Immature natural killer cell (primary cell): ENCODE measurements at regions not wholly inside any gene's neighbourhood (a gene's known extent, or its start where the extent isn't known, plus 50 kb on each side); places are given as distances from the start of the nearest gene placed in this dataset.
A peak's percentile ranks its signal among the peaks of the same experiment; 100 is the strongest.
"Not testable (repeated sequence)": the region's sequence is repeated elsewhere in the genome, so short reads cannot be mapped to it uniquely, and the experiment has no call there.

ENCODE experiments used
- DNase-seq, 3 donors: peaks; one replicate each; pipeline ENCODE4 v3.0.0; 2022; ENCODE audit warnings: mixed read lengths in 1 of 3
- H3K27ac Mint-ChIP-seq, 6 donors: one replicate each; pipeline ENCODE4 v1.8.0; 2020; ENCODE audit warnings: mixed read lengths in 6 of 6, mild to moderate bottlenecking in 5 of 6, inconsistent platforms in 4 of 6, moderate library complexity in 3 of 6
- H3K27me3 Mint-ChIP-seq, 3 donors: one replicate each; pipeline ENCODE4 v1.8.0; 2020 to 2021; ENCODE audit warnings: low read depth in 3 of 3, mild to moderate bottlenecking in 3 of 3, mixed read lengths in 3 of 3, moderate library complexity in 3 of 3, inconsistent platforms in 1 of 3
- H3K36me3 Mint-ChIP-seq, 3 donors: one replicate each; pipeline ENCODE4 v1.8.0; 2020; ENCODE audit warnings: mixed read lengths in 3 of 3, inconsistent platforms in 2 of 3, mild to moderate bottlenecking in 2 of 3
- H3K4me1 Mint-ChIP-seq, 2 donors: one replicate each; pipeline ENCODE4 v1.8.0; 2020; ENCODE audit warnings: inconsistent platforms in 2 of 2, mild to moderate bottlenecking in 2 of 2, mixed read lengths in 2 of 2, moderate library complexity in 1 of 2
- H3K4me3 Mint-ChIP-seq, 5 donors: one replicate each; pipeline ENCODE4 v1.8.0; 2020; ENCODE audit warnings: mild to moderate bottlenecking in 5 of 5, mixed read lengths in 5 of 5, inconsistent platforms in 3 of 5, moderate library complexity in 3 of 5
- H3K9me3 Mint-ChIP-seq, 6 donors: one replicate each; pipeline ENCODE4 v1.8.0; 2020; ENCODE audit warnings: mild to moderate bottlenecking in 6 of 6, mixed read lengths in 6 of 6, inconsistent platforms in 4 of 6, moderate library complexity in 3 of 6

DNA sequence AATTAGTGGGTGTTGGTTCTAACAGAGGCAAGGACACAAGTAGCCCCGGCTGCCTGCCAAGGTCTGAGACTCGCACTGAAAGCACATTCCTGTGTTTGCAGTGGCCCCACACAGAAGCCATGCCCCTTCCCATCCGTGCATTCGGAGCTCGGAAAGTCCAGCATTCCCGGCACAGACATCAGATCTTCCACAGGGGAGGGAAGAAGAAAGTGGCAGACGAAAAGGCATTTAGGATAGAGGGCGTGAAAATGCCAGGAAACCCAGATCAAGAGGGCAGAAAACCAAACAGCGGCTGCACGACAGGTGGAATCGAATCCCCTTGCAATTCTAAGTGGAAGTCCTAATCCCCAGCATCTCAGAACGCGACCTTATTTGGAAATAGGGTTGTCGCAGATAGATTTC is 105.5 kb upstream of the ASB18 start:
- no peaks in the 10 kb centered on the region for H3K9me3 Mint-ChIP-seq
- H3K27me3 Mint-ChIP-seq = peaks cover 14 to 33% (median 27%) of the 10 kb centered on the region in 3 donors
- no peak overlapping the region for H3K27ac Mint-ChIP-seq
- no peak for DNase-seq
- no peaks in the 10 kb centered on the region for H3K36me3 Mint-ChIP-seq
- H3K4me3 Mint-ChIP-seq = no peak overlapping the region
- H3K4me1 Mint-ChIP-seq = peaks cover 32 to 36% of the 10 kb centered on the region in 2 donors

DNA sequence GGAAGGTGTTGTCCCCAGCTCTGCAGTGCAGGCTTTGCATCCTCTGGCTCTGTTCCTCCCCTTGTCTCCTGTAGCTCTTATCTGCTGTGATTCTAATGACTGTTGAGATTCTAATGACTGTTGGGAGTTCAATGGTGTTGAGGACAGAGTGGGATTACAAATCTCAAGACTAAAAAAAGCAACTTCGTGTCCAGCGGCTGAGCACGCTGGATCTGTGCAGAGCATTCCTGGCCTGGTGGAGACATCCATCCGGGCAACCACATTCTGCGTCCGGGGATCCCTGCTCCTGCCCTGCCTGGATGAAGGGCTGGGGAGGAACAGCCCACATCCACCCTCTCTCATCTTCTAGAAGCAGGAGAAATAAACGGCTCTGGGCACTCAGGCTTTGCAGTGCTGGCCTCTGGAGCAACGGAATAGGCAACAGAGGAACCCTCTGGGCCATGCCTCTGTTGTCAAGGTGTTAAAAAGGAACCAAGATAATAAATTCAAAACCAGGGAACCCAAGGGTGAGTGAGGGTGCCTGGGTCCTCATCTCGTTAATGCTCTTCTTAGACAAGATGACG is 106.7 kb upstream of the ASB18 start:
- no peak for DNase-seq
- H3K4me3 Mint-ChIP-seq = no peak overlapping the region
- H3K9me3 Mint-ChIP-seq = no peaks in the 10 kb centered on the region
- no peak overlapping the region for H3K27ac Mint-ChIP-seq
- peaks cover 19 to 23% of the 10 kb centered on the region in 2 donors for H3K4me1 Mint-ChIP-seq
- H3K36me3 Mint-ChIP-seq = no peaks in the 10 kb centered on the region
- H3K27me3 Mint-ChIP-seq = peaks cover 12 to 36% (median 27%) of the 10 kb centered on the region in 3 donors

DNA sequence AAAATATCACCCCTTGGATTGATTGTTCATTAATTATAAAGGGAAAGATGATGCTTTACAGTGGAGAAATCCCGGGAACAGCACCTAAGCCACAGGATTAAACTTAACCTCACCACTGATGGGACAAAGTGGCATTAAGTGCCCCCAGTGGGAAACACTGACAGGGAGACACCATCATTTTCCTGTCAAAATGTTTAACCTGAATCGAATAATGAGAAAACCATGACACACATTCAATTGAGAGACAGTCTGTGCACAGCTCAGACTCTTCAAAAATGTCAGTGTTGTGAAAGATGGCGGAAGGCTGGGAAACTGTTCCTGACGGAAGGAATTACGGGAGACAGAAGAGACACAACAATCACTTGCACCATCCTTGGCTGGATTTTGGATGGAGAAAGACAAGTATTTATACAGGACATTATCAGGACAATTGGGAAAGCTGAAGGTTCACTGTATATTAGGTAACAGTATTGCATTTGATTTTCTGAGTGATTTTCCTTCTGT is 111.8 kb upstream of the ASB18 start:
- H3K4me3 Mint-ChIP-seq = no peak overlapping the region
- no peak for DNase-seq
- H3K36me3 Mint-ChIP-seq = no peaks in the 10 kb centered on the region
- no peaks in the 10 kb centered on the region for H3K9me3 Mint-ChIP-seq
- no peaks in the 10 kb centered on the region for H3K4me1 Mint-ChIP-seq
- H3K27ac Mint-ChIP-seq = no peak overlapping the region
- peaks cover 6 to 15% (median 15%) of the 10 kb centered on the region in 3 donors for H3K27me3 Mint-ChIP-seq

DNA sequence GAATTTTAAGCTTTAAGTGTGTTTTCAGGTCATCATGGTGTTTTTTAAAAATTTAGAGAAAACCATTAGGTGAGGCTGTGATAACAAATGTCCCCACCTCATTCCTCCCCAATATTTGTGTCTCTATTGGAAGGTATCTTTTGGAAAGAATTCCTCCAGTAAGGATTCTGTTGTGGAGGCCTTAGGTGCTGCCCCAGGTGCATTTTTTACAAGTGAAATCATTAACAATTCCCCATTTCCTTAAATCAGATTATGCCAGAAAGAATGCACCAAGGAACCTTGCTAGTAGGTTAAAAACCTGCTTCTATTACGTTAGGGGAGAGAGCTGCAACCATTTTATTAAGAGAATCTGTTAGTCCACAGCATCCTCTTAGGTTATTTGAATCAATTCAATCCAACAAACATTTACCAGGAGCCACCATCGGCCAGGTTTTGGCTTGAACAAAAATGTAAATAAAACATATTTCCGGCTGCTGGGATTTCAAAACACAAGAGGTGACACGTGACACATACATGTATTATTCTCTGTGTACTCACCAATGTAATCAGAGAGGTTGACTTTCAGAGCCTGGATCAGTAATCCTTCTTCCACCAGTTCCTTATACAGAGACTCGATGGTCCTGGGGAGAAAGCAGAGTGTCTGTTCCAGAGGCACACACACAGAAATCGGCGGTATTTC is 112.5 kb upstream of the ASB18 start:
- Mint-ChIP-seq H3K27me3 (peaks cover 6 to 15% (median 15%) of the 10 kb centered on the region in 3 donors), H3K9me3 (no peaks in the 10 kb centered on the region)

DNA sequence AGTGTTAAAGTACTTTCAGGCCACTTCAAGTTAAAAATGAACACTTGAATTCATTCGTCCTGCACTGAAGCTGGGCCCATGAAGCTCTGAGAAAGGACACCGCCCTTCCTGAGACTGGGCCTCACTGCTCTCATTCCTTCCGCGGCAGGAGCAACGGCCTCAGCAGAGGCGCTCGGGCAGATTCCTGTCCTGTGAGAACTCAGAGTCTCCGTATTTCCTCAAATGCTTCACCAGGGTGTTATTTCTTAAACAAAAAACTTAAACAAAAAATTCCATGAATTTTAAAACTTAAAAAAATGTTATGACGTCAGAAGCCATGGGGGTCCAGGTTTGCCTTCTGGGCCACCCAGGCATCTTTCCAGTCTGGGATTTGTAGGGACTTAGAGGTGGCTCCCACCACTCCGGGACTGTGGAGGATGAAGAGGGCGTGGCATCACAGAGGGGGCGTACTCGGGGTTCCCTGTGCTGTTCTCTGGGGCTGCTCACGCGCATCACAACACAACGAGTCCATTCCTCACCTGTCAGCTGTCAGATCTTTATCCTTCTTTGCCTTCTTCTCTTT is 115.9 kb upstream of the ASB18 start:
- Mint-ChIP-seq H3K27ac (no peak overlapping the region), H3K36me3 (no peaks in the 10 kb centered on the region), H3K4me3 (no peak overlapping the region), H3K4me1 (no peaks in the 10 kb centered on the region), H3K27me3 (peaks cover 2 to 6% (median 5%) of the 10 kb centered on the region in 3 donors), H3K9me3 (no peaks in the 10 kb centered on the region)
- DNase-seq = no peak

More for the DNA sequence above, 112.5 kb upstream of the ASB18 start:
- H3K4me1 Mint-ChIP-seq = no peaks in the 10 kb centered on the region
- no peak overlapping the region for H3K27ac Mint-ChIP-seq
- H3K4me3 Mint-ChIP-seq = no peak overlapping the region
- no peak for DNase-seq
- H3K36me3 Mint-ChIP-seq = no peaks in the 10 kb centered on the region

DNA sequence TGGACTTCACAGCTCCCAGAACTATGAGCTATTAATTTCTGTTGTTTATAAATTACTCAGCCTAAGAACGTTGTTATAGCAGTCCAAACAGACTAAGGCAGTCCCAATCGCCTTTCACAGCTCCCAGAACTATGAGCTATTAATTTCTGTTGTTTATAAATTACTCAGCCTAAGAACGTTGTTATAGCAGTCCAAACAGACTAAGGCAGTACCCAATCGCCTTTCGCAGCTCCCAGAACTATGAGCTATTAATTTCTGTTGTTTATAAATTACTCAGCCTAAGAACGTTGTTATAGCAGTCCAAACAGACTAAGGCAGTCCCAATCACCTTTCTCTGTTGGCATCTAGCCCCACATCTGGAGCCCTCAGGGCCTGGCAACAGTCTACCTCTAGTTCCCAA is 117.0 kb upstream of the ASB18 start:
- not testable (repeated sequence) for H3K4me3 Mint-ChIP-seq, DNase-seq, H3K9me3 Mint-ChIP-seq, H3K27ac Mint-ChIP-seq, H3K4me1 Mint-ChIP-seq, H3K27me3 Mint-ChIP-seq, H3K36me3 Mint-ChIP-seq

DNA sequence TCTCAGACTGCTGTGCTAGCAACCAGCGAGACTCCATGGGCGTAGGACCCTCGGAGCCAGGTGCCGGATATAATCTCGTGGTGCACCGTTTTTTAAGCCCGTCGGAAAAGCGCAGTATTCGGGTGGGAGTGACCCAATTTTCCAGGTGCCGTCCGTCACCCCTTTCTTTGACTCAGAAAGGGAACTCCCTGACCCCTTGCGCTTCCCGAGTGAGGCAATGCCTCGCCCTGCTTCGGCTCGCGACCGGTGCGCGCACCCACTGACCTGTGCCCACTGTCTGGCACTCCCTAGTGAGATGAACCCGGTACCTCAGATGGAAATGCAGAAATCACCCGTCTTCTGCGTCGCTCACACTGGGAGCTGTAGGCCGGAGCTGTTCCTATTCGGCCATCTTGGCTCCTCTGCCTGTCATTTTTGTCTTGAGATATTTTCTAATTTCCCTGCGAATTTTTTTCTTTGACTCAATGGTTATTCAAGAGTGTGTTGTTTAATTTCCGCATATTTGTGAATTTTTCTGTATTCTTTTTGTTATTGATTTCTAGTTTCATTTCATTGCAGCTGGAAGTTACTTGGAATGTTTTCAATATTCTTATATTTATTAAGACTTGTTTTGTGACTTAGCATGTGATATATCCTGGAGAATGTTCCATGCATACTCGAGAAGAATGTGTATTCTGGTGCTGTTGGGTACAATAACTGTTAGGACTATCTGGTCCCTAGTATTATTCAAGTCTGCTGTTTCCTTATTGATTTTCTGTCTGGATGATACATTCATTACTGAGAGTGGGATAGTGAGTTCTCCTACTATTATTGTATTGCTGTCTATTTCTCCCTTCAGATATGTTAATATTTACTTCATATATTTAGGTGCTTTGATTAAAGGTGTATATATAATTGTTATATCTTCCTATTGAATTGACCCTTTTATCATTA is 125.3 kb upstream of the ASB18 start:
- not testable (repeated sequence) for H3K4me1 Mint-ChIP-seq, H3K27me3 Mint-ChIP-seq, DNase-seq, H3K36me3 Mint-ChIP-seq, H3K9me3 Mint-ChIP-seq
- Mint-ChIP-seq H3K4me3 (peak overlapping the region in 1 of 5 donors; percentile 50), H3K27ac (peak overlapping the region in 1 of 6 donors; percentile 54)

DNA sequence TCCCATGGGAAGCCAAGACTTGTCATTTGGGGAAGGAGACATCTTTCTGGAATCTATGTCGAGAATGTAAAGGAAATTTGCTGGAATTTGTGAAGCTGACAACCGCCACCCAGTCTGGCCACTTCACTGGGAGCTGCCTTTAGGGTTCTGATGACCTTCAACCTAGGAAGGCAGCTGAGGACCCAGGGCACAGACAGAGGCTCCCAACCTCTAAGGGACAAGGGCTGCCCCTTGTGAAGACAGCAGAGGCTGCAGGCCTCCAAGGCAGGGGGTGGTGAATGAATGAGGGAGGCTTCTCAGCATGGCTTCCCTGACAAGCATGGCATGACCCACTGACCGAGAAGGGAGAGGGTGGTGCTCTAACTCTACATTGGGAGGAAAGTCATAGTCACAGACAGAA is 128.9 kb upstream of the ASB18 start:
- Mint-ChIP-seq H3K9me3 (no peaks in the 10 kb centered on the region), H3K27me3 (peaks cover 0 to 9% (median 2%) of the 10 kb centered on the region in 3 donors), H3K4me3 (no peak overlapping the region), H3K27ac (no peak overlapping the region), H3K4me1 (no peaks in the 10 kb centered on the region), H3K36me3 (no peaks in the 10 kb centered on the region)
- DNase-seq = no peak

DNA sequence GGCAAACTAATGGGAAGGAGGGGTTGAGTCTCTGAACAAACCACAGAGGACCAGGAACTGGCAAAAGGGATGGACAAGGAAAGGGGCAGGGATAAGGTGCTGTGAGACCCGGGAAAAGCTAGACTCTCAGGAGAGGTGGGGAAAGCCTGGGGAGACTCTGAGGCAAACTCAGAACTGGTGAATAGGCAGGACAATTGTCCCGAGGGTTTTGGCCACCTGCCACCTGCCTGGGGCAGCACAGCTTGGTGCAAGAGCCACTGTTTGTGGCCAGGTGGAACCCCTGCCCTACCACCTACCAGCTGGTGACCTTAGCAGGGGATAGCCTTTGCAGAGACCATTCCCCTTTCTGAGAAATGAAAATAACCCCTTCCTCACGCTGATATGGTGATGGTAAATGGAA is 129.4 kb upstream of the ASB18 start:
- no peak for DNase-seq
- no peak overlapping the region for H3K4me3 Mint-ChIP-seq
- H3K36me3 Mint-ChIP-seq = no peaks in the 10 kb centered on the region
- peaks cover 0 to 9% (median 2%) of the 10 kb centered on the region in 3 donors for H3K27me3 Mint-ChIP-seq
- H3K27ac Mint-ChIP-seq = no peak overlapping the region
- no peaks in the 10 kb centered on the region for H3K9me3 Mint-ChIP-seq
- no peaks in the 10 kb centered on the region for H3K4me1 Mint-ChIP-seq

DNA sequence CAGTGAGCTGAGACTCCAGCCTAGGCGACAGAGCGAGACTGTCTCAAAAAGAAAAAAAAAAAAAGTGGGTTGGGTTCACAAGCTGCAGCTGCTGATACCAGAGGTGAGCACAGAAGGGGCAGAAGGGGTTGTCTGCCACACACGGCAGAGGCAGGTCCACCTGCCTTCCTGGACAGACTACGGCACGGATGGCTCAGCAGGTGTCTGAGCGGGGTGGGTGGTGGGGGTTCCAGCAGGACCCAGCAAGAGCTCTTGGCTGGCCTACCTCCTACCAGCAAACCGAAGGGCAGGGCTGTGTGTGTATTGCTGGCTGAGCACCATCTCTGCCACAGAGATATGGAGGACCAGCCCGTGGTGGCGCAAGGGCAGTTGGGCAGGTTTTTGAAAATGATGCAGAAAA is 130.4 kb upstream of the ASB18 start:
- no peak for DNase-seq
- Mint-ChIP-seq H3K4me1 (no peaks in the 10 kb centered on the region), H3K4me3 (no peak overlapping the region), H3K36me3 (no peaks in the 10 kb centered on the region), H3K9me3 (no peaks in the 10 kb centered on the region), H3K27me3 (peaks cover 0 to 9% (median 2%) of the 10 kb centered on the region in 3 donors), H3K27ac (no peak overlapping the region)

DNA sequence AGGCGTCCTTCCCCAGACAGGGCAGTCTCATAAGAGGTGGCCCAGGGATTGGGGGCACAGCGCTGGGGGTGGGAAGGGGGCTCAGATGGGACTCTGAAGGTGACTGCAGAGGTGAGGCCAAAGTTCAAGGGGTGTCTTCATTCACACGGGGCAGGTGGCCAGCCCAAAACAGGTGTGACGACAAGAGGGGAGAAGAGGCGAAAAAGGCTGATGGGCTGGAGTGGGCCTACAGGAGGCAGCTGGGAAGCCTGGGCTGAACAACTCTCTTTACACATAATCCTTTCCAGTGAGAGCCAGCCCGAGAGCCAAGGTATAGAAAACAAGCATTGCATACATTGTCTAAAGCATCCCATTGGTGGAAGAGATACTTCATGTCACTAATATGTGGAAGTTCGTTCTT is 130.9 kb upstream of the ASB18 start:
- Mint-ChIP-seq H3K9me3 (no peaks in the 10 kb centered on the region), H3K4me1 (no peaks in the 10 kb centered on the region), H3K4me3 (no peak overlapping the region), H3K36me3 (no peaks in the 10 kb centered on the region), H3K27me3 (peaks cover 0 to 12% (median 2%) of the 10 kb centered on the region in 3 donors), H3K27ac (no peak overlapping the region)
- no peak for DNase-seq

DNA sequence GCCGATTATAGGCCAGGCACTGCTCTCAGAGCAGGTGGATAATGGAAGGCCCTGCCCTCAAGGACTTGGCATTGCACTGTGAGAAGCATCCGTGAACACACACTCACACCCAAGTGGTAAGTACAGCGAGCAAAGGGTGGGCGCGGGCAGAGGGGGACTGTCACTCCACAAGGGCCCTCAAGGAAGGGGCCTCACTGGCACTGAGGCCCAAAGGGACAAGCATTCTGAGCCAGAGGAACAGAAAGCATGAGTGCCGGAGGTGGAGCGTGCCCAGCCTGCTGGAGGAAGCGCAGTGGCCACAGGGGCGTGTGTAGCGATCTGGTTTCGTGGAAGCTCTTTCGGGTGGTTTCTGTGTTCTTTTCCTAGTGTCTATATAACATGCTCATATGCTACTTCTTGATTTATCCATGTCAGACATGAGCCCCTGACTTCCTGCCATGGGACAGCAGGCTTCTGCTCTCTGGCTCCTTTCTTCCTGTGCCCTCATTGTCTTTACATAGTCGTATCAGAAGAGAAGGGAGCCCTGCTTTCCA is 132.7 kb upstream of the ASB18 start:
- Mint-ChIP-seq H3K27ac (no peak overlapping the region), H3K4me1 (no peaks in the 10 kb centered on the region), H3K4me3 (no peak overlapping the region), H3K36me3 (no peaks in the 10 kb centered on the region), H3K27me3 (peaks cover 0 to 12% (median 2%) of the 10 kb centered on the region in 3 donors), H3K9me3 (no peaks in the 10 kb centered on the region)
- DNase-seq = no peak

DNA sequence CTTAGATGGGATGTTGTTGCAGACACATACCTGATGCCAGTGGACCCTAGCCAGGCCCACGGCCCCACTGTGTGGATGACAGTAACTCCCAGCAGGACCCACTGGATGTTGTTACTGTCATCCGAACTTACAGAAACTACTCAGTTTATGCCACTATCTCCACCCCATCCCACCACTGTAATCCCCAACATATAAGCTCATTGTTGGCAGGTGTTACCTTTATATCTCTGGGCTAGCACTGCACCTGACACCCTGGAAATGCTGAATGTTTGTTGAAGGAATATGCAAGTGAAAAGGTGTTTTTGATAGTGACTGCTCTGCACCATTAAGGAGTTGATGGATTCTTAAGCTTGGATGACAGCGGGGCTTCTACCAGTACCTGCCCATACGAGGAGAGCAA is 133.5 kb upstream of the ASB18 start:
- no peak for DNase-seq
- H3K27ac Mint-ChIP-seq = no peak overlapping the region
- H3K4me3 Mint-ChIP-seq = no peak overlapping the region
- H3K27me3 Mint-ChIP-seq = peaks cover 0 to 12% (median 2%) of the 10 kb centered on the region in 3 donors
- no peaks in the 10 kb centered on the region for H3K9me3 Mint-ChIP-seq
- no peaks in the 10 kb centered on the region for H3K36me3 Mint-ChIP-seq
- H3K4me1 Mint-ChIP-seq = no peaks in the 10 kb centered on the region
